Gastroesophageal sphincter (tissue), 4 donors: ENCODE measurements at regions not wholly inside any gene's neighbourhood (a gene's known extent, or its start where the extent isn't known, plus 50 kb on each side); places are given as distances from the start of the nearest gene placed in this dataset.

Source experiments
- ATAC-seq: fragments of 150-250 bp; one replicate; pipeline ENCODE4 v1.9.1; 2016; ENCODE audit warnings: mild to moderate bottlenecking, moderate library complexity
- H3K27ac ChIP-seq, 4 donors: fragments of 200-600 bp; sonication (generic) in 3 of 4; 1 replicate in 3 of 4; 2 replicates in 1 of 4; pipeline ENCODE4 v1.5.1; 2016 to 2019
- H3K27me3 ChIP-seq: fragments of 200-600 bp; sonication (generic); one replicate; pipeline ENCODE4 v1.5.1; 2019
- H3K36me3 ChIP-seq, 2 donors: fragments of 200-600 bp; sonication (generic); one replicate each; pipeline ENCODE4 v1.5.1; 2019; ENCODE audit warnings: control low read depth in 1 of 2
- H3K4me1 ChIP-seq, 3 donors: fragments of 200-600 bp; sonication (generic); 1 replicate in 2 of 3; 2 replicates in 1 of 3; pipeline ENCODE4 v1.5.1; 2016 to 2019; ENCODE audit warnings: control low read depth in 2 of 3
- H3K4me3 ChIP-seq, 2 donors: fragments of 200-600 bp; sonication (generic); one replicate each; pipeline ENCODE4 v1.5.1; 2019; ENCODE audit warnings: mild to moderate bottlenecking in 1 of 2, moderate library complexity in 1 of 2
- H3K9me3 ChIP-seq, 3 donors: fragments of 200-600 bp; sonication (generic); one replicate each; pipeline ENCODE4 v1.5.1; 2017 to 2019; ENCODE audit warnings: control low read depth in 2 of 3
- EP300 ChIP-seq: sonication (generic); formaldehyde crosslinking; IDR thresholded peaks from one replicate; pipeline ENCODE4 v1.6.1; 2017; ENCODE audit warnings: antibody characterized with exemption, mild to moderate bottlenecking
- POLR2A ChIP-seq, 2 donors: fragments of 450-650 bp; IDR thresholded peaks; one replicate each; pipeline ENCODE4 v1.6.1; 2017; ENCODE audit warnings: antibody characterized with exemption in 2 of 2, mild to moderate bottlenecking in 2 of 2, moderate library complexity in 1 of 2
- POLR2AphosphoS5 ChIP-seq: sonication (generic); formaldehyde crosslinking; IDR thresholded peaks from one replicate; pipeline ENCODE4 v1.6.1; 2017; ENCODE audit warnings: antibody characterized with exemption
- WGBS, 2 donors: methylation state at CpG; one replicate each; pipeline ENCODE4 v1.1.5; 2018; ENCODE audit warnings: low coverage in 1 of 2; 5-methylcytosine and 5-hydroxymethylcytosine counted together
- TF ChIP-seq, protein P1 (sequence below), 4 experiments: fragments of 200-600 bp in 2 of 4; fragments of 450-650 bp in 2 of 4; sonication (generic) in 1 of 4; IDR thresholded peaks; one replicate each; pipeline ENCODE4 v1.5.1; 2017 to 2019; ENCODE audit warnings: antibody characterized with exemption in 4 of 4, mild to moderate bottlenecking in 2 of 4, moderate library complexity in 2 of 4

GRCh38 chr13:38283346-38283745 lies 66.3 kb upstream of the UFM1 start:
- H3K4me3 ChIP-seq, result no peak overlapping the region
- no peak for ATAC-seq
- no peaks in the 10 kb centered on the region for H3K4me1 ChIP-seq
- H3K9me3 ChIP-seq, result peaks cover 0 to 10% (median 0%) of the 10 kb centered on the region in 3 donors
- WGBS, 2 donors, result 64 to 90% methylated on average over 1 of the region's 1 CpG
- no peak overlapping the region for H3K27ac ChIP-seq
- H3K36me3 ChIP-seq, result no peaks in the 10 kb centered on the region
- TF ChIP-seq POLR2AphosphoS5, result no peak
- TF ChIP-seq, protein P1, sequence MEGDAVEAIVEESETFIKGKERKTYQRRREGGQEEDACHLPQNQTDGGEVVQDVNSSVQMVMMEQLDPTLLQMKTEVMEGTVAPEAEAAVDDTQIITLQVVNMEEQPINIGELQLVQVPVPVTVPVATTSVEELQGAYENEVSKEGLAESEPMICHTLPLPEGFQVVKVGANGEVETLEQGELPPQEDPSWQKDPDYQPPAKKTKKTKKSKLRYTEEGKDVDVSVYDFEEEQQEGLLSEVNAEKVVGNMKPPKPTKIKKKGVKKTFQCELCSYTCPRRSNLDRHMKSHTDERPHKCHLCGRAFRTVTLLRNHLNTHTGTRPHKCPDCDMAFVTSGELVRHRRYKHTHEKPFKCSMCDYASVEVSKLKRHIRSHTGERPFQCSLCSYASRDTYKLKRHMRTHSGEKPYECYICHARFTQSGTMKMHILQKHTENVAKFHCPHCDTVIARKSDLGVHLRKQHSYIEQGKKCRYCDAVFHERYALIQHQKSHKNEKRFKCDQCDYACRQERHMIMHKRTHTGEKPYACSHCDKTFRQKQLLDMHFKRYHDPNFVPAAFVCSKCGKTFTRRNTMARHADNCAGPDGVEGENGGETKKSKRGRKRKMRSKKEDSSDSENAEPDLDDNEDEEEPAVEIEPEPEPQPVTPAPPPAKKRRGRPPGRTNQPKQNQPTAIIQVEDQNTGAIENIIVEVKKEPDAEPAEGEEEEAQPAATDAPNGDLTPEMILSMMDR (IDR thresholded peaks at IDR 0.05), result no peak
- no peak for TF ChIP-seq POLR2A (IDR thresholded peaks at IDR 0.05)
- no peak for TF ChIP-seq EP300
- H3K27me3 ChIP-seq, result no peaks in the 10 kb centered on the region

DNA sequence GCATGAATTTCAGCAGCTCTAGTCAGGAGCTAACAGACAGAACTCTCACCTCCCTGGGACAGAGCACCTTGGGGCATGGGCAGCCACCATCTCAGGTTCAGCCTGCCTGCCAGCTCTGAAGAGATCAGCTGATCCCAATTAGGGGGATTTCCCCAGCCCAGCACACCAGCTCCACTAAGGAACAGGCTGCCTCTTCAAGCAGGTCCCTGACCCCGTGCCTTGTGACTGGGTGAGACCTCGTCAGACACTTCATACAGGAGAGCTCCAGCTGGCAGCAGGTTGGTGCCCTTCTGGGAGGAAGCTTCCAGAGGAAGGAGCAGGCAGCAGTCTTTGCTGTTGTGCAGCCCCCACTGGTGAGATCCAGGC lies 84.5 kb upstream of the UFM1 start:
- Histone ChIP-seq H3K27ac (no peak overlapping the region), H3K4me1 (no peaks in the 10 kb centered on the region), H3K9me3 (peaks cover 0 to 11% (median 0%) of the 10 kb centered on the region in 3 donors), H3K27me3 (no peaks in the 10 kb centered on the region), H3K4me3 (no peak overlapping the region), H3K36me3 (no peaks in the 10 kb centered on the region)
- no peak for ATAC-seq
- no CpG with 5 or more reads among the region's 2 CpGs for WGBS, 2 donors
- TF ChIP-seq POLR2AphosphoS5 (no peak), EP300 (no peak), POLR2A (IDR thresholded peaks at IDR 0.05) (no peak)
- TF ChIP-seq, protein P1 (IDR thresholded peaks at IDR 0.05), result no peak

GRCh38 chr13:38264363-38265131 lies 85.1 kb upstream of the UFM1 start:
- H3K9me3 ChIP-seq, result peaks cover 0 to 11% (median 0%) of the 10 kb centered on the region in 3 donors
- no peak for ATAC-seq
- H3K27me3 ChIP-seq, result no peaks in the 10 kb centered on the region
- H3K4me3 ChIP-seq, result no peak overlapping the region
- no peaks in the 10 kb centered on the region for H3K4me1 ChIP-seq
- H3K36me3 ChIP-seq, result no peaks in the 10 kb centered on the region
- TF ChIP-seq POLR2A (IDR thresholded peaks at IDR 0.05) (no peak), EP300 (no peak), POLR2AphosphoS5 (no peak)
- TF ChIP-seq, protein P1 (IDR thresholded peaks at IDR 0.05), result no peak
- no peak overlapping the region for H3K27ac ChIP-seq
- 60 to 100% methylated on average over 1 of the region's 9 CpGs for WGBS, 2 donors

- peaks cover 0 to 4% (median 0%) of the 10 kb centered on the region in 3 donors for H3K9me3 ChIP-seq
- H3K27me3 ChIP-seq, result no peaks in the 10 kb centered on the region
- TF ChIP-seq POLR2A (IDR thresholded peaks at IDR 0.05) (no peak), POLR2AphosphoS5 (no peak), EP300 (no peak)
- TF ChIP-seq, protein P1 (IDR thresholded peaks at IDR 0.05), result no peak
- H3K36me3 ChIP-seq, result no peaks in the 10 kb centered on the region
- no peak overlapping the region for H3K4me3 ChIP-seq
- no peak for ATAC-seq
- H3K4me1 ChIP-seq, result no peaks in the 10 kb centered on the region
- H3K27ac ChIP-seq, result no peak overlapping the region
These were observed 87.4 kb upstream of the UFM1 start for GRCh38 chr13:38262211-38262610.

GRCh38 chr13:38255600-38255999 lies 94.1 kb upstream of the UFM1 start:
- TF ChIP-seq, protein P1 (IDR thresholded peaks at IDR 0.05), result no peak
- TF ChIP-seq POLR2A (IDR thresholded peaks at IDR 0.05) (no peak), EP300 (no peak), POLR2AphosphoS5 (no peak)
- ATAC-seq, result no peak
- H3K4me1 ChIP-seq, result no peaks in the 10 kb centered on the region
- H3K27ac ChIP-seq, result no peak overlapping the region
- no peaks in the 10 kb centered on the region for H3K27me3 ChIP-seq
- no peak overlapping the region for H3K4me3 ChIP-seq
- H3K36me3 ChIP-seq, result no peaks in the 10 kb centered on the region
- H3K9me3 ChIP-seq, result no peaks in the 10 kb centered on the region
